B cell (primary cell): ENCODE measurements at regions not wholly inside any gene's neighbourhood (a gene's known extent, or its start where the extent isn't known, plus 50 kb on each side); places are given as distances from the start of the nearest gene placed in this dataset.

ENCODE experiments used
- CTCF ChIP-seq: fragments of 200-600 bp; IDR thresholded peaks from one replicate; pipeline ENCODE4 v1.8.0; 2022; ENCODE audit warnings: antibody characterized with exemption, mild to moderate bottlenecking
- EZH2 ChIP-seq: IDR thresholded peaks from 2 replicates; pipeline ENCODE4 v1.6.1; 2012; ENCODE audit warnings: borderline replicate concordance, low read depth, mild to moderate bottlenecking, moderate library complexity, low read length; ENCODE audit not compliant: insufficient read depth, poor library complexity, severe bottlenecking

GRCh38 chr1:8154621-8155052, 128.5 kb upstream of the ERRFI1 start:
- TF ChIP-seq CTCF (no peak), EZH2 (no peak)
